Stomach (tissue), 4 donors: ENCODE measurements at regions not wholly inside any gene's neighbourhood (a gene's known extent, or its start where the extent isn't known, plus 50 kb on each side); places are given as distances from the start of the nearest gene placed in this dataset.

Experiments used
- CTCF ChIP-seq, 7 experiments: fragments of 450-650 bp in 4 of 7; fragments of 200-600 bp in 3 of 7; sonication (generic) in 3 of 7; IDR thresholded peaks; one replicate each; pipeline ENCODE4 v1.5.1; 2016 to 2019; ENCODE audit warnings: antibody characterized with exemption in 7 of 7, control low read depth in 2 of 7, mild to moderate bottlenecking in 1 of 7
- POLR2AphosphoS5 ChIP-seq, 3 donors: sonication (generic); formaldehyde crosslinking; IDR thresholded peaks; one replicate each; pipeline ENCODE4 v1.6.1; 2016; ENCODE audit warnings: antibody characterized with exemption in 3 of 3

DNA sequence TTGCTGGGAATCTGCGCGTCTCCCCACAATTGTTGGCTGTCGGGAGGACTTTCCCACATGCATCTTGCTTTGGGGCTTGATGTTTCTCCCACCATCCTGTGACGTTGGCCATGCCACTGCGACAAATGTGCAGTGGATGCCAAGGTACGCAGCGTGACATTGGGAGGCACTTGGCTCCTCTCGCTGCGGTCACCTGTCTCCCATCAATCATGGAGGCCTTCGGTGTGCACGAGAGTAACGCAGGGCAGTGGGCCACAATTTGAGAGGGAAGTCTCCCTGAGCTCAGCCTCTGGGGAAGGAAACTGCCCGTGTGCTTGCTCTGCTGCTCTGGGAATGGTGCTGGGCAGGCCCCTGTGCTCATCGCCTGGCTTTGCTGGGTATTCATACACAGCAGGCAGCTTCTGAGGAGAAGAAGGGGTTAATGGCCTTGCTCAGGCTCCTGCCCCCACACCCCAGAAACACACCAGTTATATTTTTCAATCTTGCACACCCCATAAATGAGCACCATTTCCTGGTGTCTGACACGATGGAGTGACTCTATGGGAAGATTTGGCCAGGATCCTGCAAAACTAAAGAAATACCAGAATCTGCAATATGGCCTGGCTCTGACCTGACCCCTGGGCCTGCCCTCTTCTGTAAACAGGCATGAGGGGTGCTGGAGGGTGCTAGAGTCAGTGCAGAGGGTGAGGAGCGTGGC lies 153.5 kb downstream of the ADAMTS15 start:
- no peak for TF ChIP-seq CTCF (IDR thresholded peaks at IDR 0.05)
- TF ChIP-seq POLR2AphosphoS5 (IDR thresholded peaks at IDR 0.05), result no peak
